Cardiac muscle cell (in vitro differentiated cells and primary cell): ENCODE measurements at regions not wholly inside any gene's neighbourhood (a gene's known extent, or its start where the extent isn't known, plus 50 kb on each side); places are given as distances from the start of the nearest gene placed in this dataset.
"Not testable (repeated sequence)": the region's sequence is repeated elsewhere in the genome, so short reads cannot be mapped to it uniquely, and the experiment has no call there.

Experiments used
- DNase-seq, 2 donors: peaks; one replicate each; pipeline versions ENCODE4 v3.0.0 to v3.0.0-alpha.2; 2010 to 2017; ENCODE audit warnings: low read depth in 1 of 2, low spot score in 1 of 2
- H3K27ac ChIP-seq: fragments of 200-600 bp; sonication (generic); 2 replicates; pipeline ENCODE4 v1.5.1; 2016
- H3K27me3 ChIP-seq: fragments of 200-600 bp; sonication (generic); 2 replicates; pipeline ENCODE4 v1.6.0; 2016; ENCODE audit warnings: control low read depth
- H3K36me3 ChIP-seq: fragments of 200-600 bp; sonication (generic); 2 replicates; pipeline ENCODE4 v1.5.1; 2016; ENCODE audit warnings: control low read depth
- H3K4me1 ChIP-seq: fragments of 200-600 bp; sonication (generic); 2 replicates; pipeline ENCODE4 v1.8.1; 2017; ENCODE audit warnings: low read depth, mild to moderate bottlenecking, mixed run types
- H3K4me3 ChIP-seq: fragments of 200-600 bp; sonication (generic); 2 replicates; pipeline ENCODE4 v1.5.1; 2016; ENCODE audit warnings: mild to moderate bottlenecking
- H3K9me3 ChIP-seq: fragments of 200-600 bp; sonication (generic); 2 replicates; pipeline ENCODE4 v1.5.1; 2017; ENCODE audit warnings: low read depth, mild to moderate bottlenecking, control low read depth
- CTCF ChIP-seq: IDR thresholded peaks from 2 replicates; pipeline ENCODE4 v1.5.1; 2012; ENCODE audit warnings: low read depth, mild to moderate bottlenecking, low read length

GRCh38 chr1:213702703-213703102 is 285.1 kb upstream of the PROX1 start:
- Histone ChIP-seq H3K27ac (no peak overlapping the region), H3K4me1 (no peaks in the 10 kb centered on the region), H3K27me3 (no peaks in the 10 kb centered on the region)

GRCh38 chr1:213704941-213705340 is 282.8 kb upstream of the PROX1 start:
- H3K27ac ChIP-seq: no peak overlapping the region
- DNase-seq: no peak
- no peaks in the 10 kb centered on the region for H3K27me3 ChIP-seq
- no peaks in the 10 kb centered on the region for H3K36me3 ChIP-seq
- no peaks in the 10 kb centered on the region for H3K9me3 ChIP-seq
- H3K4me1 ChIP-seq: no peaks in the 10 kb centered on the region
- no peak overlapping the region for H3K4me3 ChIP-seq
- TF ChIP-seq CTCF: no peak

More at GRCh38 chr1:213702703-213703102, 285.1 kb upstream of the PROX1 start:
- Histone ChIP-seq H3K36me3 (no peaks in the 10 kb centered on the region), H3K4me3 (no peak overlapping the region), H3K9me3 (no peaks in the 10 kb centered on the region)
- no peak for DNase-seq
- no peak for TF ChIP-seq CTCF

GRCh38 chr1:213711833-213712490 is 275.8 kb upstream of the PROX1 start:
- DNase-seq, H3K27me3 ChIP-seq, H3K9me3 ChIP-seq: not testable (repeated sequence)

GRCh38 chr1:213714645-213715044 is 273.1 kb upstream of the PROX1 start:
- no peaks in the 10 kb centered on the region for H3K9me3 ChIP-seq
- DNase-seq: no peak
- no peaks in the 10 kb centered on the region for H3K27me3 ChIP-seq
- no peak overlapping the region for H3K4me3 ChIP-seq
- H3K36me3 ChIP-seq: no peaks in the 10 kb centered on the region
- H3K27ac ChIP-seq: no peak overlapping the region
- no peaks in the 10 kb centered on the region for H3K4me1 ChIP-seq
- TF ChIP-seq CTCF: no peak

More at GRCh38 chr1:213711833-213712490, 275.8 kb upstream of the PROX1 start:
- not testable (repeated sequence) for H3K36me3 ChIP-seq, H3K4me1 ChIP-seq, H3K4me3 ChIP-seq, H3K27ac ChIP-seq

GRCh38 chr1:213715182-213715581 is 272.6 kb upstream of the PROX1 start:
- Histone ChIP-seq H3K4me1 (no peaks in the 10 kb centered on the region), H3K27ac (no peak overlapping the region), H3K36me3 (no peaks in the 10 kb centered on the region), H3K4me3 (no peak overlapping the region), H3K9me3 (no peaks in the 10 kb centered on the region), H3K27me3 (no peaks in the 10 kb centered on the region)
- TF ChIP-seq CTCF: no peak
- no peak for DNase-seq

GRCh38 chr1:213719462-213719861 is 268.3 kb upstream of the PROX1 start:
- H3K36me3 ChIP-seq: no peaks in the 10 kb centered on the region
- no peaks in the 10 kb centered on the region for H3K4me1 ChIP-seq
- no peak overlapping the region for H3K27ac ChIP-seq
- no peaks in the 10 kb centered on the region for H3K9me3 ChIP-seq
- no peak overlapping the region for H3K4me3 ChIP-seq
- TF ChIP-seq CTCF: no peak
- no peak for DNase-seq
- no peaks in the 10 kb centered on the region for H3K27me3 ChIP-seq
